ENCODE measurements at regions not wholly inside any gene's neighbourhood (a gene's known extent, or its start where the extent isn't known, plus 50 kb on each side); places are given as distances from the start of the nearest gene placed in this dataset.

DNA sequence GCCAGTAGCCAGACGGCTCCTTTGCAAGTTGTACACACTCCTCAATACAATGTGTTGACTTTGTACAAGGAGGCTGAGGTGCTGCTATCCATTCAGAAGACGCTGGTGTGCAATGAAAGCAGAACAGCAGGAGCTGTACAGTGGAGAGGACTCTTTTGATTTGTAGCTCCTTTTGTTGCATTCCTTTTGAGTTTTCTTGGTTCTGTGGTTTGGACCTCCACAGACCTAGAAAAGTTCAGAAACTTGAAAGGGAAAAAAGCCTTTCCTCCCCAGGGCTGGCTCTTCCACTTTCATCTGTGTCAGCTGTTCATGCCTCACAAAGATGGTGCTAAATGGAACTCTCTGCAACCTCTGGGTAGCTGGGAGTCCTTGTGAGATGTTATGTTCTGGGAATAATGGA lies 117.4 kb downstream of the MAT2B start:
- DNase-seq (ENCODE audit: low spot score), result no peak

DNA sequence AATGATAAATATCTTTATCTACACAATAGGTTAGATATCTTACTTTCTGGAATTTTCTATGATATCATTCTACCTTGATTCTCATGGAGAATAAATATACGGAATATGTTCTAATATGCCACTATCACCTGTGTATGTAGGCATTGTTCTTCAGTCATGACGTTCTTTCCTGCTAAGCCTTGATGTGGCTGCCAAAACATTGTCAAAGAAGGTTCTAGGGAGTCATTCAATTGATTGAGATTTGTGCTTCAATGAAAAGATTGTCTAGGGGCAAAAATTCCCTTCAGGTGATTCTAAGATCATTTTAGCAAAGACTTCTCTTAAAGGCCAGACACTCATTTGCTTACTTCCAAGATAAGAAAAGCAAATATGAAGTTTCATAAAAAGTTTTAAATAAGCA lies 118.1 kb downstream of the MAT2B start:
- DNase-seq (ENCODE audit: low spot score), result no peak

DNA sequence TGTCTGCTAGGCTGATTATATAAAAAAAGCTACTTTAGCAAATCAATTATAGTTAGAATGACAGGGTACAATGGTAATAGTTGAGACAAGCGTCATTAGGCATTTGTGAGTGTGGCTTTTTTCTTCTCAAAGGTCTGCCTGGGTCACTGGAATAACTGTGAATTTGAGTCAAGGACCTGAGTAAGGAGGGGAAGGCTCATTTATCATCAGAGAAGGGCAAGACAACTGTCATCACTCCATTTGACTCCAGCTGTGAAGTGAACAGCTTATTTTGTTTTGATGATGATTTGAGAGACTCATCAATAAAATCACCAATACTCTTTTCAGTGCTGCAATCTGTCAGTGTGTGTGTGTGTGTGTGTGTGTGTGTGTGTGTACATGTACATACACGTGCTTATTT lies 118.6 kb downstream of the MAT2B start:
- DNase-seq (ENCODE audit: low spot score), result no peak

DNA sequence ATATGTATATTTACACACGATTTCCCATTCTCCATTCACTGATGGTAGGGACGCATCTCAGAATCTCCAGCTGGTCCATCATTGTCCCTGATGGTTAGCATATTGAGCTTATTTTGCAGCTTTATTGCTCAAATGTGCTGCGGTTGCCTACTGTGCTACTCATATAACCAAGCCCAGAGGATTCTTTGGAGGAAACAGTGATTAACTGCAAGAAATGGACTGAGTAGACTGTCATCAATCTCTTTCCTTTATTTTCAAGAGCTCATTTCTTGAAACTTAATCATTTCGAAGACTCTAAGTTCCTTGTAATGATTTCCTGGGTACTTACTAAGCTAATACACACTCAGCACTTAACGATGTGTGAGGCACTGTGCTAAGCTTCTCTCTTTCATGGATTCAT lies 119.0 kb downstream of the MAT2B start:
- no peak for DNase-seq (ENCODE audit: low spot score)

DNA sequence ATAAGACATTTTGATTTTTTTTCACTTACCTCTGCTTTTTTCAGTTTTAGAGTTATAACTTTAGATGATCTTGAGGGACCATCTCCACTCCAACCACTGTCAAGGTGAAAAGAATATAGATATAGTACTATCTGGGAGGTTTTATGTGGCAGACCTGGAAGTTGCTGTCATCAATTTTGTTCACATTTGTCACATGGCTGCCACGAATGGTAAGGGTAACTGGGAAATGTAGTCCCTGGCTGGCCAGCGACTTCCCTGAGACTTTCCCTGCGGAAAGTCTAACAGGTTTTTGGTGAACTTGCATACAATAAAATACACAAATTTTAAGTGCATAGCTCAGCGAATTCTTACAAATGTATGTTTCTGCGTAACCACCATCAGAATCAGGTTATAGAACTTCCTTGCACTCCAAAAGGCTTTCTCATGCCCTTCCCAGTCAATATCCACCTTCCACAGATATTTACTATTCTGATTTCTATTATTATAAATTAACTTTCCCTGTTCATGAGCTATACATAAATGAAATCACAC lies 121.5 kb downstream of the MAT2B start:
- DNase-seq (ENCODE audit: low spot score), result no peak

DNA sequence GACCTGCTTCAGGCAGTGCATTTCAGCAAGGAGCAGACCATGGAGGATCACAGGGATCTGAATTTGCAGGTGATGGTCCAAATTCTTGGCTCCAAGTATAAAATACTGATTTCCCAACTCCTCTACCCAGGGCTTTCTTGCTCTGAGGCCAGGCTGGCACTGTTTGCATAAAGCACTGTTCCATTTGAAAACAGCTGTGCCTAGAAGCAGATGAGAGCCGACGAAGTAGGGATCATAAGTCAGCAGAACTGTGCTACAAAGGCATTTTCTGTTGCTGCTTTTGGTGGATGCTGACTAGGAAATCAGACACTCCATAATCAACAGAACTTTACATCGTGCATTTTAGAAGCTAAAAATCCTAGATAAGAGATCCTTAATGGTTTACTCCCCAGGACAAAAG lies 126.4 kb downstream of the MAT2B start:
- no peak for DNase-seq (ENCODE audit: low spot score)

DNA sequence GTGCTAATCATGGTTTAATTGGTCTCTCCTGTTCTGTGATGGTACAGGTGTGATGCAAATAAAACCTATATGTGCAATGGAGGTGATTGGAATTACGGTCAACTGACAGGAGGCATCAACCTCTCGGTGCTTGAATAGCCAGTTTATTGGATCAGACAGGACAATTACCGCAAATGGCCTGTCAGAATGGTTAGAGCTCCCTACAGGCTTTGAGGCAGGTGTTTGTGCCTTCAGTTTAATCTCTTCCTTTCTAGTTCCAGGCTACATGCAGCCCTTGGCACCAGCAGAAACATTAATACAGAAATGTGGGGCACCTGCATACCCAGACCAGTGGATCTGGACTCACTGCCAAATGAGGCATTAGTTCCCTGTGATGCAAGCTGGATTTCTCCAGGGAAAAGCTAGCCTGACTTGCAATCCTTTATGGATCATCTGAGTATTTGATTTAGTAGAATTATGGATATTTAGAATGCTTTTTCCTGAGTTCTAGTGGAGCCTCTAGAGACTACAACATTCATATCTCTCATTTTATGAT lies 128.6 kb downstream of the MAT2B start:
- DNase-seq (ENCODE audit: low spot score), result no peak

DNA sequence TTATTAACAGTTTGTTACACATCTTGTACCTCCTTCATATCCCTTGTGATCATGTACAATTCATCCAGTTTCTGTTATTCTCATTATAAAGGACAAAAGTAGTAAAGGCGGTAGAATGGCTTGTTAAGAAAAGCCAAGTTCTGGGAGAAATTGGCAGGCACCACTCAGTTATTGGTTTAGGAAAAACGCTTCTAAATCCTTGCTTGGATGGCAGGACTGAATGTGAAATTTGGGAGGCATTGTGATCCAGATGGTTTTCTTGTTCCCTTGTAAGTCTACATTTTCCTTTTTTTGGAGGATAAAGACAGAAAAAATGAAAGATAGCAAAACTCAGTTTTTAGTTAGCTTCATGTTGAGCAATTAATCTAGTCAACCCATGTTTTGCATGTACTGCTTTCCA lies 130.2 kb downstream of the MAT2B start:
- DNase-seq (ENCODE audit: low spot score), result no peak

DNA sequence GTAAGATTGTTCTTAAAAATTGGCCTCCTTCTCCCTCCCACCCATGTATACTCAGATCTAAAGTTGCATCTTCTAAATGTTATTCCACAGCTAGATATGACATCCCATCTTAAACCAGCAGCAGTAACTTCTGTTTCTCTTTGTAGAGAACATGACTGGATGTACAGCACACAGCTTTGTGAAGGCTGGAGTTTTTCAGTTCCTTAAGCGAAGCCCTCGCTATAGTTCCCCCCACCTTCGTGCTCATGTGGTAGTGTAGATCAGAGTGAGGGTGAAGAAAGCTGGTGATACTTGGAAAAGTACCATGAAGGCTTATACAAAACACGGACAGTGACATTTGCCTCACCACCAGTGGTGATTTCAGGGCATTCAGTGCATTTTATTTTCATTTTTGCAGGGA lies 137.5 kb downstream of the MAT2B start:
- no peak for DNase-seq (ENCODE audit: low spot score)

DNA sequence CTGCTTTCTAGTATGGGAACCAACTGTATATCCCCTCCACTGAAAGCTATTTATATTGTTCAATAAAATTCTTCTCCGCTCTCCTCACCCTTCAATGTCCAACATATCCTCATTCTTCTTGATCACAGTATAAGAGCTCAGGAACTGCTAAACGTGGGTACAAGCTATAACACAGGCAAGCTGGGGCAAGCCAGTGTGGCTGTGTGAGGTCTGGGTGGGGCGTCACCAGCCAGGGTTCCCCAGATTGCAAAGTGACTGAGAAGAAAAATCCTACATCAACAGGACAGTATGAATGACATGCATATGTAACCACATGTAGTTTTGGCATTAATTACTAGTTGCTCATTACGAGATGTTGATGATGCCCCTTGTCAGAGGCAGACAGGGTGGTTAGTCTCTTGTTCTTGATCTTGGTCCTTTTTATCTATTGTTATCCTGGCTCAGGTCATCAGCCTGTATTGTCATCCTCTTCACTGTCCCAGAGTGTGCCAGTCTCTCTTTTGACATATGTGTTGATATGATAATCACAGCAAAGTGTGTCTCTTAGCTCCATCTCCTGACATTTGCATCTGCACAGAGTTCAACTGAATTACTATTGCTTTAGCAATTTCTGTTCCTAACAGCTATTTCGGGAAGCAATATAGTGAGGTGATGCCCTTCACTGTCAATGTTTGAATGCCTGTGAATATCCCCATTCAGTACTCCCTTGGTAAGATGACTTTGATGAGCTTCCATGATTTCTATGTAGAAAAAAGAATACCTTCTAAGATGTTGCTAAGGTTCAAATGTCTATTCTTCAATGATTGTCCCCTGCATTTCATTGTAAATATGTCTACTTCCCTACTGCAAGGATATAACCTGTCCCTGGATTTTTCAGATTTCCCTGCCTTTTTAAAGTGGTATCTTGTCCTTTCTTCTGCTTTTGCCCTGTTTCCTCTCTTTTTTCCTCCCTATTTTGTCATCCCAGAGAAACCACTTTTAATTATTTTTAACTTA lies 140.3 kb downstream of the MAT2B start:
- no peak for DNase-seq (ENCODE audit: low spot score)

DNA sequence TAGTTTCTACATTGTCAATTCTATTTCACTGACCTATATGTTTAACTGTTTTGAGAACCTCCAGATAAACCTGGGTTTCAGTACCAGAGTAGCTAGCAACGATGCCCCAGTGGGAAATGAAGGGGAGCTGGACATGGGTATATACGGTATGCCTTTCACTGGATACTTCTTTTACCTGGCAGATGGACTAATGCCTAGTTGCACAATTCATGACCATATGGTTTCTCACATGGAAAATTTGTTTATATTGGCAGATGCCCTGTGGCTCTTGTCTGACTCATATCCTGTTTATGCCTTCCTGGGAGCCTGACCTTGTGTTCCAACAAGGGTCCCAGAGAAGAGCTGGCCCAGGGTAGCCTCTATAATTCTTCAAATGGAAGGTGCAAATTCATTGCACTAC lies 144.1 kb downstream of the MAT2B start:
- DNase-seq (ENCODE audit: low spot score), result no peak

DNA sequence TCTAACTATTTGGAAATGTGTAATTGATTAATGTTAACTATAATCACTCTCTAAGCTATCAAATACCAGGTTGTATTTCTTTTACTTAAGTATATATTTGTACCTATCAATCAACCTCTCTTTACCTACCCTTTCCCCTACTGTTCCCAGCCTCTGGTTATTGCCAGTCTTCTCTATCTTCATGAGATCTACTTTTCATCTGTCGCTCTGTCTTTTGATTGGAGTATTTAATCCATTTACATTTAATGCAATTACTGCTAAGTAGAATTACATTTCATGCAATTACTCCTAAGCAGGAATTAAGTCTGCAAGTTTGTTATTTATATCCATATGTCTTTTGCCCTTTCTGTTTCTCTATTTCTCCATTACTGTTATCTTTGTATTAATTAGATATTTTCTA lies 148.1 kb downstream of the MAT2B start:
- DNase-seq (ENCODE audit: low spot score), result no peak

DNA sequence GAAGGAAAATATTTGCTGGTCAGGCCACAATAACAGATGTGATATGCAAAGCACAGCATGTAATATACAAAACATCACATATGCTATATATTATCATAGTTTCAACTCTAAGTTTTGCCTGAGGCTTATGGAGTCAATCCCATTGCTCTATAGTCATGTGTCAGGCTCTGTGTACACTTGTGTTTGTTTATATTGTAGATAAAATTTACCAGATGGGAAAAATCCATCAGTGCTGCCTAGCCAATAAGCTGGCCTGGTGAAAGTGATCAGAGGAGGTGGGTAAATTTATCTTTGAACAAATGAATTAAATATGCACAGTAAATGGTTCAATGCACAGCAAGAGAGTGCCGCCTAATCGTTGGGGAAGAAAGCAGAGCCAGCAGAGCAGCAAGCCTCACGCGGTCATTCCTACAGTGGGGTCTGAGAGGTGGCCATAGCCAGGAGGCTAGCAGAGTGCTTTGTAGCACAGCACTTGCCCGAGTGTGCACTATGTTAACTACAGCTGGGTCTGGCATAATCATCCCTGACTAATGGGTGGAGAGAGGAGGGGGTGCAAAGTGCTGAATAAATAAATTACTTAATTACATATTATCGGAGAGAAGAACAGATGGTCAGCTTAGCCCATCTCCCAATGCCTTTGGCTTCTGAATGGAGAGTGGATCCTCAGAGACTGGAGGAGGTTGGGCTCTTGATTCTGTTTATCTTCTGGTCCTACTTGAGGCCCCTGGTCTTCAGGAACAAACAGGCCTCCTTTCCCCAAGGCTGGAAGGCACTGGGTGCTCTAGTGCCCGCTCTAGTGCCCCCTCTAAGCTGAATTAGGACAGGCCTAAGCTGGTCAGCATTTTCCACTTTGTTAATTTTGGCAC lies 153.5 kb downstream of the MAT2B start:
- DNase-seq (ENCODE audit: low spot score), result no peak

DNA sequence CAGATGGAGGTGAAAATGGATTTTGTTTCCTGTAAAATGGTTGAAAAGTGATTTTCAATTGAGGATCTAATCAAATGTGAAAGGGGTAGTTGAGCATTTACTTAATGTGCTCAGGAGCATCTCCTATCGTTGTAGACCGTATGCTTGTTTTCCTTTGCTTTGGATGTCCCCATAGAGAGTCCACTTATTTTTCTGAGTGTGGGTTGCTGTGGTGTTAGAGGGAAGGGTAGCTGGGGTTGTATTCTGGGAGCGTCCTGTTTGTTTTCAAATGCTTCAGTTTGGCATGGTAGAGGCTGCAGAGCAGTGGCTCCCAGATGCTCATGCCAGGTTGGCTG lies 154.1 kb downstream of the MAT2B start:
- DNase-seq (ENCODE audit: low spot score), result no peak

DNA sequence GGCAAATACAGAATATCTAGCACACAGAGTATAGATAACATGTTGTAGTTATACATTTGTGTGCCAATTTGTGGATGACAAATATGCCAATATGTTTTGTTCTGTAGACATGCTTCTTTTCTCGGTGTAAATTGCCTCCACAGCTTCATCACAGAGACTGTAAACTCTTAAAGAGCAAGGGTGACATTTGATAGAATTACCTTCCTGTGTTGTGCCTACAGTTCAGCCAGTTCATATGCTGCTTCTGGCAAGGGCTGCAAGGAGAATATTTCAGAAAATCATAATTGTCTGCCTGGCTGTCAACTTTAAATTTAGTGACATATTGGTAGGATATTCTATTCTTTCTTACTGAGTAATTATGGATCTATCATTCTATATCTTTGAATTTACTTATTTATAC lies 155.1 kb downstream of the MAT2B start:
- DNase-seq (ENCODE audit: low spot score), result no peak

DNA sequence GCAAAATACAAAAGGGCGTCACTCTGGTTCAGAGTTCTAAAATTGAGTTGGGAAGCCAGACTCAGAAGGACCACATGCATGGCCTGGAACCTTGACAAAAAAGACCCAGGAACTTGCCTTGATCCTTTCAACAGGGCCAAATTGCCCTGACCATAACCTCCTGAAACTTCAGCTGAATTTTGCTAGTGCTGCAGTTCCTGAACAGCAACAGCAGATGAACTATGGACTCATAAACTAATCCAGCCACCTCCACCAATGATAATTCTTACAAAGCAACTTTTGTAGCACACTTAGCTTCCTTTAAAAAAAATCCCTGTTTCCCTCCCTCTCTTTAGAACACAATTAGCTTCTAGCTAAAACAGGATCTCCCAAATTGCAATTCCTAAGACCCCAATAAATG lies 155.9 kb downstream of the MAT2B start:
- no peak for DNase-seq (ENCODE audit: low spot score)

DNA sequence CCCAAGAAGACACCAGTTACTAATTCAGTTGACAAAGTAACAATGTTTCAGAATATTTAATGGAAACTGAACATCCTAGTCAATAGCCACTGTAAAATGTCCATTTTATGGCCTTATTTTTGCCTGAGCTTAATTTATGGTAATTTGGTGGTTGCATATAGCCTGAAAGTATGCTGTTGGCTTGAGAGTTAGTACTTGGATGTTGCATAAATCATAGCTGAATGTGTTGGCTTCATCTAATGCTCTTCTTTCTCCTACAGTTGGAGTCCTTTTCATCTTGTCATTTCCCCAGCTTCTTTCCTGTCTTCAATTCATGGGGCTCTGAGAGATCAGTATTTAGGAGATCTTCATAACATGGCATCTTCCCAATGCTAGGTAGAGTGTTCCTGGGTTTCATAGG lies 164.6 kb downstream of the MAT2B start:
- DNase-seq (ENCODE audit: low spot score), result no peak

DNA sequence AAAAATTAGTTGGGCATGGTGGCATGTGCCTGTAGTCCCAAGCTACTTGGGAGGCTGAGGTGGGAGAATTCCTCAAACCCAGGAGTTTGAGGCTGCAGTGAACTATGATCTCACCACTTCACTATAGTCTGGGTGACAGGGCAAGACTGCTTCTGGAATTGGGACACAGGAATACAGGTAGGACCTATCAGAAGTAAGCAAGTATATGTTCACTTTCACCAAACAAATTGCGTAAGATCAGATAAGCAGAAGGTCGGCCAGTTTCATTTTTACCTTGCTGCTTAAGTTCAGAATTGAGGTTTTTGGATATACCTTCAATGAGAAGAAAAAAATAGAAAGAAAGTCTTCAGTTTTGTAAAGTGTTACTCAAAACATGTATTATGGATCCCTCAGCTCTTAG lies 171.7 kb downstream of the MAT2B start:
- DNase-seq (ENCODE audit: low spot score), result no peak

DNA sequence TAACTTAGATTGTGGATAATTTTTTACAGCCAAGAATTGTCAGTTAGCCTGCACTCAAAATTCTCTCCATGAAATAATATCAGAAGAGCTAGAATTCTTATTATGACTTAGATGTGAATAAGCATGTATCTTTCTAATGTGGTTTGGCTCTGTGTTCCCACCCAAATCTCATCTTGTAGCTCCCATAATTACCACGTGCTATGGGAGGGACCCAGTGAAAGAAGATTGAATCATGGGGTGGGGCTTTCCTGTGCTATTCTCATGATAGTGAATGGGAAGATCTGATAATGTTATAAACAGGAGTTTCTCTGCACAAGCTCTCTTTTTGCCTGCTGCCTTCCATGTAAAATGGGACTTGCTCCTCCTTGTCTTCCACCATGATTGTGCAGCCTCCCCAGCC lies 176.8 kb downstream of the MAT2B start:
- no peak for DNase-seq (ENCODE audit: low spot score)

DNA sequence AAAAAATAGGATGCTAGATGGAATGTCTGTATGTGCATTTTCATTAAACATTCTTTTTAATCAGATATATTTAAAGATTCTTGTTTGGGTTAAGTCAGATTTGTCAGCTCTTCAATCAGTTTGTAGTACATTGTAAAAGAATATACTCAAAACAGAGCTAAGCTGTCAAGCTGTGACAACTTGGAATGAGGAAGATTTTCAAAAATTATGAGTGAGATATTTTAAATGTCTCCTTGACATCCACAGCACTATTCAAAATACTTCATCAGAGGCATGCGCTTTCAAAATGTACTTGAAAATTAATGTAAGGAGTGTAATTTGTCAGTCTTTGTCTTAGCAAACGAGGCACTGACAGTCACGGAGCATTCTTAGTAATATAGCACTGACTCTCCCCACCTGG lies 182.0 kb downstream of the MAT2B start:
- no peak for DNase-seq (ENCODE audit: low spot score)

DNA sequence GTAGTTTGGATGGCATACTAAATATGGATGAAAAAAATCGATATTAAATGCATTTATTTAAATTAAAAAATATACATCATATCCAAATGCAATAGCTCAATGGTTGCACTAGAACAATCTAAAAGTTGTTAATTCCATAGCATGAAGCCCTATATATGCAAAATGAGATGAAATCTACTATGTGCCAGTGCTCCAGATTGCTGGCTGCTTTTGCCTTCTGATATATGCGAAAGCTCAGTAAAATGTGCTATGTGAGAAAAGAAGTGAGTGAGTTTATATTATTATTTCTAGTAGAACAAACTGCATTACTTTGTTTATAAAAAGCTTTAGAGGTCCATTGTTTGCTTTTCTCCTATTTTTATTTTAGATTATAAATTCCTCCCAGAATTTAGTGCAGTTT lies 186.7 kb downstream of the MAT2B start:
- DNase-seq (ENCODE audit: low spot score), result no peak

DNA sequence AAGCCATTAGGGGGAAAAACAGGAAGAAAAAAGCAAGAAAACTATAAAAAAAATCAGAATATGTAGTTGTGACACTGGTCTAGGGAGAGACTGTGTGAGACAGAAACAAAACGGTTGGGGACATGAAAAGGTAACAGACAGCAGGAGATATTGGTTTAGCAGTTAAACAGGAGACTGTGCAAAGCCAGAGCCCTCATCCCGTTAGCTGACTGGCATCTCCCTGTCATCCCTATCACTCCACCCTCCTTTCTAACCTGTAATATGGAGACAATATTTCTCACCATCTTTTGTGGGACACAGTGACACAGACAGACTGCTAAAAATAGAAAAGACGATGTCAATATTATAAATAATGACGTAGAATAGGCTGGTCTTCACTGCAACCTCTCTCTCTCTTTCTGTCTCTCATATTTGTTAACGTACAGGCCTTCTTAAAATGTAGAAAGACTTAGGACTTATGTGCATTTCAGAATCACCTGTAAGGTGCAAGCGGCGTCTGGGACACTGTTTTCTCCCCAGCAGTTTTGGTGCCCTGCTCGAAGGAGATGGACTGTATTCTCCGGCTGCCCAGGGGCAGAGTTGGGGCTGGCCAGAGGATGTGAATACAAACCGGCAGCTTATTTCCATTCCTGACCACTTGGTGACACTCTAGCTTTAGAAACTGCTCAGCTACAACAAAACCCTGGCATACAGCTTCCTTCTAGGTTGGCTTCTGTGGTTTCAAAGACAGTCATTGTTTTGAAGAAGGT lies 190.6 kb downstream of the MAT2B start:
- DNase-seq (ENCODE audit: low spot score), result no peak
